Mammary epithelial cell (primary cell): ENCODE measurements at regions not wholly inside any gene's neighbourhood (a gene's known extent, or its start where the extent isn't known, plus 50 kb on each side); places are given as distances from the start of the nearest gene placed in this dataset.
"Not testable (repeated sequence)": the region's sequence is repeated elsewhere in the genome, so short reads cannot be mapped to it uniquely, and the experiment has no call there.

ENCODE experiments used
- CTCF ChIP-seq, 2 donors: IDR thresholded peaks in 1 of 2; conservative IDR thresholded peaks in 1 of 2; 2 replicates each; pipeline ENCODE4 v1.5.1; 2011 to 2012; ENCODE audit warnings: inconsistent platforms in 2 of 2, low read length in 2 of 2, mild to moderate bottlenecking in 2 of 2, control low read depth in 1 of 2, low read depth in 1 of 2; ENCODE audit not compliant: insufficient read depth in 1 of 2; ENCODE audit errors: extremely low read depth in 1 of 2
- EZH2 ChIP-seq: IDR thresholded peaks from 2 replicates; pipeline ENCODE4 v1.6.1; 2012; ENCODE audit warnings: low read length, inconsistent platforms, borderline replicate concordance

DNA sequence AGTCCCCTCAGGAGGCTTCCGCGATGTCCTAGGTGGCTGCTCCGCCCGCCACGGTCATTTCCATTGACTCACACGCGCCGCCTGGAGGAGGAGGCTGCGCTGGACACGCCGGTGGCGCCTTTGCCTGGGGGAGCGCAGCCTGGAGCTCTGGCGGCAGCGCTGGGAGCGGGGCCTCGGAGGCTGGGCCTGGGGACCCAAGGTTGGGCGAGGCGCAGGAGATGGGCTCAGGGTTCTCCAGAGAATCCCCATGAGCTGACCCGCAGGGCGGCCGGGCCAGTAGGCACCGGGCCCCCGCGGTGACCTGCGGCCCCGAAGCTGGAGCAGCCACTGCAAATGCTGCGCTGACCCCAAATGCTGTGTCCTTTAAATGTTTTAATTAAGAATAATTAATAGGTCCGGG is 132.1 kb downstream of the POTEM start:
- TF ChIP-seq CTCF (conservative IDR thresholded peaks at IDR 0.05 in 1 of 2, IDR thresholded peaks at IDR 0.05 in 1 of 2; ENCODE audit: extremely low read depth in 1 of 2, insufficient read depth in 1 of 2, low read depth in 1 of 2, low read length in 2 of 2); EZH2: not testable (repeated sequence)
